ENCODE measurements at regions not wholly inside any gene's neighbourhood (a gene's known extent, or its start where the extent isn't known, plus 50 kb on each side); places are given as distances from the start of the nearest gene placed in this dataset.

GRCh38 chr6:19356692-19357091, 480.5 kb upstream of the ID4 start:
- Mint-ChIP-seq H3K4me1 (ENCODE audit: low read depth) (no peaks in the 10 kb centered on the region), H3K4me3 (no peak overlapping the region), H3K27me3 (no peaks in the 10 kb centered on the region), H3K27ac (no peak overlapping the region), H3K9me3 (peaks cover 5% of the 10 kb centered on the region), H3K36me3 (ENCODE audit: low read depth) (no peaks in the 10 kb centered on the region)
- no peak for ATAC-seq (ENCODE audit: poor library complexity)
- TF ChIP-seq CTCF (IDR thresholded peaks at IDR 0.05), result no peak
- no peak overlapping the region for H3K27ac ChIP-seq (ENCODE audit: low read depth in 1 of 2, low read length in 2 of 2)
- H3K27me3 ChIP-seq (ENCODE audit: control insufficient read depth in 1 of 2, insufficient read depth in 2 of 2, low read length in 2 of 2), result no peaks in the 10 kb centered on the region
- no peak for DNase-seq
- H3K36me3 ChIP-seq (ENCODE audit: insufficient read depth, low read length), result no peaks in the 10 kb centered on the region
- POLR2A ChIA-PET, result no interaction called here
- no peaks in the 10 kb centered on the region for H3K9me3 ChIP-seq (ENCODE audit: control insufficient read depth in 1 of 2, insufficient read depth in 1 of 2, low read length in 2 of 2)
- H3K4me3 ChIP-seq (ENCODE audit: low read length), result no peak overlapping the region
- CTCF ChIA-PET, result no interaction called here
- intact Hi-C loops (cut with DNase I, micrococcal nuclease), result no loop called here
- H3K4me1 ChIP-seq (ENCODE audit: insufficient read depth, low read length), result no peaks in the 10 kb centered on the region

GRCh38 chr6:19362396-19362795, 474.8 kb upstream of the ID4 start:
- Mint-ChIP-seq H3K36me3 (ENCODE audit: low read depth) (no peaks in the 10 kb centered on the region), H3K4me1 (ENCODE audit: low read depth) (no peaks in the 10 kb centered on the region), H3K27ac (no peak overlapping the region), H3K9me3 (peaks cover 10% of the 10 kb centered on the region), H3K4me3 (no peak overlapping the region), H3K27me3 (no peaks in the 10 kb centered on the region)
- ChIA-PET POLR2A (no interaction called here), CTCF (no interaction called here)
- Histone ChIP-seq H3K9me3 (ENCODE audit: control insufficient read depth in 1 of 2, insufficient read depth in 1 of 2, low read length in 2 of 2) (no peaks in the 10 kb centered on the region), H3K36me3 (ENCODE audit: insufficient read depth, low read length) (no peaks in the 10 kb centered on the region), H3K4me3 (ENCODE audit: low read length) (no peak overlapping the region), H3K27ac (ENCODE audit: low read depth in 1 of 2, low read length in 2 of 2) (no peak overlapping the region), H3K27me3 (ENCODE audit: control insufficient read depth in 1 of 2, insufficient read depth in 2 of 2, low read length in 2 of 2) (no peaks in the 10 kb centered on the region), H3K4me1 (ENCODE audit: insufficient read depth, low read length) (no peaks in the 10 kb centered on the region)
- ATAC-seq (ENCODE audit: poor library complexity), result no peak
- intact Hi-C loops (cut with DNase I, micrococcal nuclease), result no loop called here
- no peak for DNase-seq
- no peak for TF ChIP-seq CTCF (IDR thresholded peaks at IDR 0.05)

DNA sequence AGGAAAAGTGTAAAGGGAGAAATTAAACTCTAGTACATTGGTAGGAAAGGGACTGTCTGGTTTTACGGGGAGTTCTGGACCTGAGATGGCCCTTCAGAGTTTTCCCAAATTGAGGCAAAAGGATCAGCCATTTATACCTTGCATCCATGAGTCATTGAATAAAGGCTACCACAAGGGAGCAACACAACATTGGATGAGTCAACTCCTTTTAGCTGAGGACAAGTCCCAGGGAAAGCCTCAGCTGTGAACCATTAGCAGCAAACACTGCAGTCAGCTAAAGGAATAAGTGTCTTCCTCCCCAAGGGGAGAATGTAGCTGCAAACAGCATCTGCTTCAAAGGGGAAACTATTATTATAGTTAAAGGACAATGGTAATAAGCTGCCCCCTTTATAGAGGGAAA, 468.7 kb upstream of the ID4 start:
- Mint-ChIP-seq H3K4me3 (no peak overlapping the region), H3K27ac (no peak overlapping the region), H3K36me3 (ENCODE audit: low read depth) (no peaks in the 10 kb centered on the region), H3K9me3 (peaks cover 5% of the 10 kb centered on the region), H3K4me1 (ENCODE audit: low read depth) (no peaks in the 10 kb centered on the region), H3K27me3 (no peaks in the 10 kb centered on the region)
- Histone ChIP-seq H3K27me3 (ENCODE audit: control insufficient read depth in 1 of 2, insufficient read depth in 2 of 2, low read length in 2 of 2) (no peaks in the 10 kb centered on the region), H3K9me3 (ENCODE audit: control insufficient read depth in 1 of 2, insufficient read depth in 1 of 2, low read length in 2 of 2) (no peaks in the 10 kb centered on the region), H3K36me3 (ENCODE audit: insufficient read depth, low read length) (no peaks in the 10 kb centered on the region), H3K4me1 (ENCODE audit: insufficient read depth, low read length) (no peaks in the 10 kb centered on the region), H3K4me3 (ENCODE audit: low read length) (no peak overlapping the region), H3K27ac (ENCODE audit: low read depth in 1 of 2, low read length in 2 of 2) (no peak overlapping the region)
- intact Hi-C loops (cut with DNase I, micrococcal nuclease), result no loop called here
- TF ChIP-seq CTCF (IDR thresholded peaks at IDR 0.05), result no peak
- ATAC-seq (ENCODE audit: poor library complexity) (no peak), DNase-seq (no peak)
- POLR2A ChIA-PET, result no interaction called here
- CTCF ChIA-PET, result no interaction called here

Measured in CD4-positive, alpha-beta T cell (primary cell).